Smooth muscle cell (in vitro differentiated cells): ENCODE measurements at regions not wholly inside any gene's neighbourhood (a gene's known extent, or its start where the extent isn't known, plus 50 kb on each side); places are given as distances from the start of the nearest gene placed in this dataset.
A peak's percentile ranks its signal among the peaks of the same experiment; 100 is the strongest.

Source experiments
- DNase-seq: peaks from one replicate; lab custom pipeline; 2025; ENCODE audit not compliant: unreplicated experiment; lab: John Stamatoyannopoulos, UW
- H2AFZ ChIP-seq: fragments of 200-600 bp; sonication (generic); 2 replicates; pipeline ENCODE4 v1.6.0; 2016; ENCODE audit warnings: antibody characterized with exemption, low read depth, mild to moderate bottlenecking
- H3F3A ChIP-seq: fragments of 200-600 bp; sonication (generic); 2 replicates; pipeline ENCODE4 v1.6.0; 2017; ENCODE audit warnings: antibody characterized with exemption, low read depth
- H3K27ac ChIP-seq: fragments of 200-600 bp; sonication (generic); 2 replicates; pipeline ENCODE4 v1.5.1; 2016; ENCODE audit warnings: low read depth, mild to moderate bottlenecking
- H3K27me3 ChIP-seq: fragments of 200-600 bp; sonication (generic); 2 replicates; pipeline ENCODE4 v1.6.1; 2016; ENCODE audit warnings: low read depth, mild to moderate bottlenecking
- H3K36me3 ChIP-seq: fragments of 200-600 bp; sonication (generic); 2 replicates; pipeline ENCODE4 v1.5.1; 2016; ENCODE audit warnings: low read depth
- H3K4me1 ChIP-seq: fragments of 200-600 bp; sonication (generic); 2 replicates; pipeline ENCODE4 v1.5.1; 2016; ENCODE audit warnings: low read depth
- H3K4me2 ChIP-seq: fragments of 200-600 bp; sonication (generic); 2 replicates; pipeline ENCODE4 v1.6.0; 2016; ENCODE audit warnings: mild to moderate bottlenecking
- H3K4me3 ChIP-seq: fragments of 200-600 bp; sonication (generic); 2 replicates; pipeline ENCODE4 v1.5.1; 2016; ENCODE audit warnings: mild to moderate bottlenecking
- H3K79me2 ChIP-seq: fragments of 200-600 bp; sonication (generic); 2 replicates; pipeline ENCODE4 v1.6.0; 2016; ENCODE audit warnings: low read depth, mild to moderate bottlenecking
- H3K9ac ChIP-seq: fragments of 200-600 bp; sonication (generic); 2 replicates; pipeline ENCODE4 v1.6.0; 2016; ENCODE audit warnings: low read depth
- H3K9me3 ChIP-seq: fragments of 200-600 bp; sonication (generic); replicated peaks from 2 replicates; pipeline ENCODE4 v1.5.1; 2016; ENCODE audit warnings: low read depth
- H4K20me1 ChIP-seq: fragments of 200-600 bp; sonication (generic); 2 replicates; pipeline ENCODE4 v1.6.0; 2016; ENCODE audit warnings: low read depth
- CTCF ChIP-seq: fragments of 200-600 bp; sonication (generic); IDR thresholded peaks from 2 replicates; pipeline ENCODE4 v1.5.1; 2017; ENCODE audit warnings: borderline replicate concordance, mild to moderate bottlenecking, antibody characterized with exemption; ENCODE audit not compliant: insufficient read depth, poor library complexity, severe bottlenecking
- WGBS: methylation state at CpG from one replicate; pipeline ENCODE4 v1.1.7; 2016; ENCODE audit warnings: low lambda C conversion rate; 5-methylcytosine and 5-hydroxymethylcytosine counted together

DNA sequence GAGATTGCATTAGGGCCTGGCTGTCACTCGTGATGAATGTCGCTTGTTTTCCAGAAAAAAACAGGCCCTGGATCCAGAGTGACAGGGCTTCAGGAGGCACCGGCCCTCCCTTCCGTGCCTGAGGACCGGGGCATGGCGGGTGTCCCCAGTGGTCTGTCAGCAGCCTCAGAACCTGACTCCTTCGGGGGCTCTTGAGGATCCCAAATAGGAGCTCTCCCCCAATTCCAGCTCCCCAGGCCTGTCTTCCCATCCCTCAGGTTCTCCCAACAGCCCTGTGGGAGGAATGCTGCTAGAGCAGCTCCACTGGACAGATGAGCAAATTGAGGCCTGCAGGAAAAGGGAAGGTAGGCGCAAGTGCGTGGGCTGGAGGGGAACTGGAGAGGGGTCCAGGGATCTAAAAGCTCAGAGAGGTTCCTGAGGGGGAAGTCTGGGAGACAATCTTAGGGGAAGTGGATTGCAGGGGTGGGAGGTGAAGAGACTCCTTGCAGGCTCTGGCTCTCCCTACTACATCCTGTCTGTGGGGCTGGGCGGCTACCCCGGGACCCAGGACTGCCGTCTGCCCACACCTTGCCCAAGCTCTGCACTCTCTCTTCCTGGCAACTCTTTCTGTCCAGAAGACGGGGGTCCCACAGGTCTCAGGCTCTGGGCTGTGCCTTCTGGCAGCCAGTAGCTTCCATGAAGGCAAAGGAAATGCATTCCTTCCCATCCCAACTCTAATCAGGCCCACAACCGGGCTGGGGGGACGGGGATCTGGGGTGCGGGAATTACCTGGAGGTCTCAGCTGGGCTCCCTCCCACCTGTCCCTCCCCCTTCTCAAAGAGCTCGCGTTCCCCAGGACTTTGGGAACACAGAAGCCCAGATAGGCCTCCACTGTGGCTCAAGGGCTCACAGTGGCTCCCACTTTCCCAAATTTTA, 105.7 kb upstream of the CASZ1 start:
- Histone ChIP-seq H2AFZ (no peak overlapping the region), H3K4me3 (no peak overlapping the region), H3K4me2 (peak overlapping the region; percentile 43), H4K20me1 (no peaks in the 10 kb centered on the region), H3K27me3 (no peaks in the 10 kb centered on the region), H3K9me3 (no peaks in the 10 kb centered on the region), H3F3A (no peaks in the 10 kb centered on the region), H3K9ac (no peak overlapping the region), H3K79me2 (no peaks in the 10 kb centered on the region), H3K27ac (peak overlapping the region; percentile 61), H3K4me1 (peaks cover 4% of the 10 kb centered on the region), H3K36me3 (no peaks in the 10 kb centered on the region)
- no peak for DNase-seq
- TF ChIP-seq CTCF = no peak
- 60% methylated on average over 18 of the region's 18 CpGs for WGBS

- Histone ChIP-seq H3K36me3 (no peaks in the 10 kb centered on the region), H3F3A (no peaks in the 10 kb centered on the region), H3K4me1 (peaks cover 4% of the 10 kb centered on the region), H3K9ac (no peak overlapping the region), H3K27ac (no peak overlapping the region), H4K20me1 (no peaks in the 10 kb centered on the region), H3K4me3 (no peak overlapping the region), H3K4me2 (no peak overlapping the region), H3K9me3 (no peaks in the 10 kb centered on the region), H3K27me3 (no peaks in the 10 kb centered on the region), H3K79me2 (no peaks in the 10 kb centered on the region), H2AFZ (no peak overlapping the region)
- WGBS = 94% methylated on average over 3 of the region's 3 CpGs
- TF ChIP-seq CTCF = no peak
- no peak for DNase-seq
Measured at GRCh38 chr1:10903421-10903820, 107.0 kb upstream of the CASZ1 start.

DNA sequence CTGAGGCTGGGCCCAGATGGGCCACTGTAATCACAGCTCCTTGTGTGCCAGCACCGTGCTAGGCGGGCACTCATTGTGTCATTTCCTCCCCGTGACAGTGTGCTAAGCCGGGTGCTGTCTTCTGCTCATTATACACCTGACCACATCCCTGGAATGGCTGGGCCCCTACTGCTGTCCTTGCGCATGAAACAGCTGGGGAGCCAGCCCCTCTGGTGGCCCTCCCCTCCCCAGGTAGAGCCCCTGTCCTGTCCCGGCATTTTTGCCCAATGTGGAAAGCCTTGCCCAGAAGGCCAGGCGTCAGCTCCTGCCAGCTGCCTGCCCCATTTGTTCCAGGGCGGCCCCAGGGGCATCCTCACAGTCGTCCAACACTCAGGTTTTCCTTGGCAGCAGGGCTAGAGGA, 107.4 kb upstream of the CASZ1 start:
- Histone ChIP-seq H3K4me3 (no peak overlapping the region), H3K4me2 (no peak overlapping the region), H3K27ac (no peak overlapping the region), H4K20me1 (no peaks in the 10 kb centered on the region), H3K4me1 (peaks cover 4% of the 10 kb centered on the region), H3K27me3 (no peaks in the 10 kb centered on the region), H3K9me3 (no peaks in the 10 kb centered on the region), H2AFZ (no peak overlapping the region), H3K79me2 (no peaks in the 10 kb centered on the region), H3F3A (no peaks in the 10 kb centered on the region), H3K9ac (no peak overlapping the region), H3K36me3 (no peaks in the 10 kb centered on the region)
- no peak for DNase-seq
- no peak for TF ChIP-seq CTCF
- 89% methylated on average over 9 of the region's 9 CpGs for WGBS
